Psoas muscle (tissue), 7 donors: ENCODE measurements at regions not wholly inside any gene's neighbourhood (a gene's known extent, or its start where the extent isn't known, plus 50 kb on each side); places are given as distances from the start of the nearest gene placed in this dataset.

Experiments
- ATAC-seq, 4 donors: fragments of 200-7000 bp; cut with Tn5 transposase; one replicate each; pipeline ENCODE4 v1.9.1; 2020; ENCODE audit warnings: moderate library complexity in 3 of 4, mild to moderate bottlenecking in 2 of 4
- DNase-seq, 2 donors: peaks; one replicate each; pipeline ENCODE4 v3.0.0-alpha.2; 2020
- H3K27ac ChIP-seq: fragments of 200-600 bp; one replicate; pipeline ENCODE4 v1.8.0; 2022
- H3K27me3 ChIP-seq, 3 donors: fragments of 200-600 bp in 1 of 3; one replicate each; pipeline versions ENCODE4 v1.6.1 to v1.8.0; 2013 to 2022; ENCODE audit warnings: low read length in 2 of 3, mild to moderate bottlenecking in 2 of 3, moderate library complexity in 1 of 3; ENCODE audit not compliant: insufficient read depth in 3 of 3
- H3K36me3 ChIP-seq, 2 donors: fragments of 200-600 bp in 1 of 2; one replicate each; pipeline versions ENCODE4 v1.6.1 to v1.8.0; 2013 to 2022; ENCODE audit warnings: low read depth in 1 of 2, mild to moderate bottlenecking in 1 of 2, moderate library complexity in 1 of 2; ENCODE audit not compliant: insufficient read depth in 1 of 2
- H3K4me1 ChIP-seq: fragments of 200-600 bp; one replicate; pipeline ENCODE4 v1.8.0; 2022
- H3K4me3 ChIP-seq: fragments of 200-600 bp; one replicate; pipeline ENCODE4 v1.8.0; 2022; ENCODE audit warnings: mild to moderate bottlenecking
- H3K9me3 ChIP-seq: fragments of 200-600 bp; one replicate; pipeline ENCODE4 v1.8.0; 2022
- CTCF ChIP-seq: fragments of 200-600 bp; IDR thresholded peaks from one replicate; pipeline ENCODE4 v1.8.0; 2022; ENCODE audit warnings: antibody characterized with exemption
- WGBS, 3 donors: extraction: QIAGEN DNeasy Blood & Tissue Kit; methylation state at CpG; one replicate each; pipeline versions ENCODE4 v1.1.6 to v1.1.7; 2013; 5-methylcytosine and 5-hydroxymethylcytosine counted together
- intact Hi-C, 2 donors: fragments of 100-400 bp; cut with DNase I; formaldehyde crosslinking; loops; one replicate each; pipeline versions ENCODE4 v1.11.0 to v1.14.2; 2022
- donor health status: healthy with polysubstance abuse.
- donor health status: DM: no; HTN: no; CAD: no; lungs with moderate emphysema.
- donor health status: Bipolar disorder and iron deficiency.
- donor health status: healthy.
- donor health status: DM: yes; HTN: yes; CAD: no.
- donor health status: DM: no; HTN: no; CAD: no.
- donor health status: DM: yes; HTN: yes; CAD: no.

- intact Hi-C loops: no loop called here
- Histone ChIP-seq H3K4me3 (no peak overlapping the region), H3K27me3 (no peaks in the 10 kb centered on the region), H3K4me1 (no peaks in the 10 kb centered on the region), H3K36me3 (no peaks in the 10 kb centered on the region), H3K27ac (no peak overlapping the region), H3K9me3 (no peaks in the 10 kb centered on the region)
- no peak for ATAC-seq
- no peak for TF ChIP-seq CTCF
- DNase-seq: no peak
- 64 to 76% (median 74%) methylated on average over 3 of the region's 3 CpGs for WGBS, 3 donors
These were observed 93.9 kb upstream of the RASSF8 start for GRCh38 chr12:25864306-25865276.

- H3K4me1 ChIP-seq: no peaks in the 10 kb centered on the region
- no peaks in the 10 kb centered on the region for H3K9me3 ChIP-seq
- no peak overlapping the region for H3K4me3 ChIP-seq
- no peaks in the 10 kb centered on the region for H3K27me3 ChIP-seq
- intact Hi-C loops: no loop called here
- H3K27ac ChIP-seq: no peak overlapping the region
- no peak for TF ChIP-seq CTCF
- no peaks in the 10 kb centered on the region for H3K36me3 ChIP-seq
- 20 to 37% (median 29%) methylated on average over 6 of the region's 6 CpGs for WGBS, 3 donors
- no peak for ATAC-seq
- no peak for DNase-seq
These were observed 91.7 kb upstream of the RASSF8 start for GRCh38 chr12:25866586-25867378.

GRCh38 chr12:25868193-25868592 lies 90.3 kb upstream of the RASSF8 start:
- DNase-seq: no peak
- Histone ChIP-seq H3K4me3 (no peak overlapping the region), H3K4me1 (no peaks in the 10 kb centered on the region), H3K36me3 (no peaks in the 10 kb centered on the region), H3K27ac (no peak overlapping the region), H3K27me3 (no peaks in the 10 kb centered on the region), H3K9me3 (no peaks in the 10 kb centered on the region)
- ATAC-seq: no peak
- intact Hi-C loops: no loop called here
- TF ChIP-seq CTCF: no peak

- Histone ChIP-seq H3K4me3 (no peak overlapping the region), H3K27me3 (no peaks in the 10 kb centered on the region), H3K27ac (no peak overlapping the region), H3K9me3 (no peaks in the 10 kb centered on the region), H3K36me3 (no peaks in the 10 kb centered on the region), H3K4me1 (no peaks in the 10 kb centered on the region)
- intact Hi-C loops: no loop called here
- DNase-seq (no peak), ATAC-seq (no peak)
- no peak for TF ChIP-seq CTCF
These were observed 86.3 kb upstream of the RASSF8 start for GRCh38 chr12:25872137-25872536.
